HepG2 (cell line): ENCODE measurements at regions not wholly inside any gene's neighbourhood (a gene's known extent, or its start where the extent isn't known, plus 50 kb on each side); places are given as distances from the start of the nearest gene placed in this dataset.

Source experiments
- ATAC-seq: fragments of 200-7000 bp; cut with Tn5 transposase; 3 replicates; pipeline ENCODE4 v1.9.1; 2020; ENCODE audit warnings: mild to moderate bottlenecking, moderate library complexity
- BruUV-seq: library from RNA; stranded (reverse); fragments of 400-500 nt; replicated peaks from 2 replicates; lab custom pipeline; 2021; lab: Mats Ljungman, UMichigan
- CTCF ChIA-PET: fragments of 300-600 bp; formaldehyde crosslinking; extraction: SDS; loops from one replicate; lab custom pipeline; 2021; ENCODE audit warnings: low total read pairs, inconsistent platforms, low intra/inter-chr PET ratio; lab: Yijun Ruan, JAX
- POLR2A ChIA-PET: fragments of 350-600 bp; sonication (Branson Sonifier 250); formaldehyde crosslinking; loops from one replicate; lab custom pipeline; 2020; ENCODE audit warnings: antibody characterized with exemption, inconsistent platforms; lab: Yijun Ruan, JAX
- DNase-seq: peaks from one replicate; pipeline ENCODE4 v3.0.0-alpha.2; 2015; ENCODE audit warnings: low spot score
- FAIRE-seq: peaks from 3 replicates; lab custom pipeline; 2011; peaks lifted over from hg19 to GRCh38; lab: Jason Lieb, UNC
- H2AFZ ChIP-seq: one replicate; pipeline ENCODE4 v1.6.1; 2011; ENCODE audit warnings: low read length, inconsistent platforms
- H3K27ac ChIP-seq: fragments of 300-600 bp; 3 replicates; pipeline ENCODE4 v1.8.0; 2011; ENCODE audit warnings: mixed run types, mild to moderate bottlenecking, mixed read lengths, low read length, inconsistent platforms; ENCODE audit not compliant: insufficient read depth; ENCODE audit errors: extremely low read length
- H3K27me3 ChIP-seq, 2 experiments: fragments of 200-600 bp in 1 of 2; 2 replicates in 1 of 2; 3 replicates in 1 of 2; pipeline versions ENCODE4 v1.6.0 to v1.8.0; 2011; ENCODE audit warnings: low read length in 2 of 2, mild to moderate bottlenecking in 2 of 2, moderate library complexity in 2 of 2, inconsistent platforms in 1 of 2; ENCODE audit not compliant: insufficient read depth in 2 of 2, control insufficient read depth in 1 of 2
- H3K36me3 ChIP-seq, 2 experiments: fragments of 200-600 bp in 1 of 2; replicated peaks in 1 of 2; 2 replicates in 1 of 2; 3 replicates in 1 of 2; pipeline versions ENCODE4 v1.5.1 to v1.8.0; 2011; ENCODE audit warnings: low read length in 2 of 2, inconsistent platforms in 1 of 2; ENCODE audit not compliant: insufficient read depth in 2 of 2, control insufficient read depth in 1 of 2
- H3K4me1 ChIP-seq: 2 replicates; pipeline ENCODE4 v1.5.1; 2012; ENCODE audit warnings: low read length, inconsistent platforms; ENCODE audit not compliant: insufficient read depth
- H3K4me2 ChIP-seq: 2 replicates; pipeline ENCODE4 v1.6.0; 2011; ENCODE audit warnings: low read depth, low read length, inconsistent platforms
- H3K4me3 ChIP-seq, 3 experiments: fragments of 200-600 bp in 1 of 3; sonication (generic), shearing (Covaris generic) in 1 of 3; replicated peaks in 1 of 3; 2 replicates each; pipeline ENCODE4 v1.5.1; 2011 to 2016; ENCODE audit warnings: low read length in 3 of 3, inconsistent platforms in 2 of 3, low read depth in 2 of 3, mild to moderate bottlenecking in 2 of 3, control low read depth in 1 of 3, mixed read lengths in 1 of 3; ENCODE audit not compliant: insufficient read depth in 1 of 3
- H3K79me2 ChIP-seq: one replicate; pipeline ENCODE4 v1.6.1; 2011; ENCODE audit warnings: low read length, inconsistent platforms; ENCODE audit not compliant: insufficient read depth
- H3K9ac ChIP-seq: 2 replicates; pipeline ENCODE4 v1.6.0; 2011; ENCODE audit warnings: mild to moderate bottlenecking, low read depth, low read length, inconsistent platforms; ENCODE audit not compliant: insufficient read depth
- H3K9me3 ChIP-seq: 2 replicates; pipeline ENCODE4 v1.5.1; 2012; ENCODE audit warnings: mild to moderate bottlenecking, low read length
- H4K20me1 ChIP-seq: 2 replicates; pipeline ENCODE4 v1.6.0; 2011; ENCODE audit warnings: inconsistent platforms, mild to moderate bottlenecking, low read length, moderate library complexity; ENCODE audit not compliant: insufficient read depth
- PHF5A ChIP-seq: IDR thresholded peaks from one replicate; pipeline ENCODE4 v1.6.1; 2018; ENCODE audit warnings: low read depth, missing genetic modification reagents; ENCODE audit not compliant: unreplicated experiment
- RELA ChIP-seq: sonication (generic); formaldehyde crosslinking; IDR thresholded peaks from 2 replicates; pipeline ENCODE4 v1.4.0; 2020; ENCODE audit warnings: missing genetic modification reagents
- RORA ChIP-seq: sonication (generic); formaldehyde crosslinking; IDR thresholded peaks from 2 replicates; pipeline ENCODE4 v1.5.0; 2020; ENCODE audit warnings: mild to moderate bottlenecking, missing genetic modification reagents, moderate library complexity
- SALL1 ChIP-seq: sonication (generic); formaldehyde crosslinking; IDR thresholded peaks from 2 replicates; pipeline ENCODE4 v1.8.0; 2022; ENCODE audit warnings: mild to moderate bottlenecking, missing genetic modification reagents
- THYN1 ChIP-seq: sonication (generic); formaldehyde crosslinking; IDR thresholded peaks from 2 replicates; pipeline ENCODE4 v1.8.1; 2023; ENCODE audit warnings: low read depth, mild to moderate bottlenecking, moderate library complexity, missing genetic modification reagents, borderline replicate concordance
- ZNF543 ChIP-seq: sonication (generic); formaldehyde crosslinking; IDR thresholded peaks from 2 replicates; pipeline ENCODE4 v1.4.0; 2020; ENCODE audit warnings: mild to moderate bottlenecking, missing genetic modification reagents
- ZNF678 ChIP-seq: sonication (generic); formaldehyde crosslinking; IDR thresholded peaks from 2 replicates; pipeline ENCODE4 v1.4.0; 2020; ENCODE audit warnings: mild to moderate bottlenecking, missing genetic modification reagents
- WGBS: methylation state at CpG from one replicate; pipeline ENCODE4 v1.1.6; 2017; ENCODE audit warnings: low lambda C conversion rate; 5-methylcytosine and 5-hydroxymethylcytosine counted together
- in situ Hi-C: cut with HindIII; loops from 2 replicates; pipeline ENCODE4 v1.10.0; 2017; ENCODE audit warnings: low pct_unique_long_range_greater_than_20kb; ENCODE audit not compliant: extremely low pct_ligation_motif_present
- intact Hi-C: fragments of 100-400 bp; cut with micrococcal nuclease; formaldehyde crosslinking; loops from one replicate; pipeline ENCODE4 v1.10.0; 2022; ENCODE audit not compliant: unreplicated experiment
- TF ChIP-seq, protein P1 (sequence below): sonication (generic); formaldehyde crosslinking; IDR thresholded peaks from 2 replicates; pipeline ENCODE4 v1.4.0; 2020; ENCODE audit warnings: missing genetic modification reagents, borderline replicate concordance
- TF ChIP-seq, protein P2 (sequence below): sonication (generic); formaldehyde crosslinking; IDR thresholded peaks from 2 replicates; pipeline ENCODE4 v1.4.0; 2020; ENCODE audit warnings: missing genetic modification reagents, borderline replicate concordance
- TF ChIP-seq, protein P3 (sequence below): sonication (generic); formaldehyde crosslinking; conservative IDR thresholded peaks from 2 replicates; pipeline ENCODE4 v1.8.0; 2022; ENCODE audit warnings: missing genetic modification reagents
- TF ChIP-seq, protein P4 (sequence below): sonication (generic); formaldehyde crosslinking; conservative IDR thresholded peaks from 2 replicates; pipeline ENCODE4 v1.8.0; 2022; ENCODE audit warnings: mild to moderate bottlenecking, moderate library complexity, missing genetic modification reagents

DNA sequence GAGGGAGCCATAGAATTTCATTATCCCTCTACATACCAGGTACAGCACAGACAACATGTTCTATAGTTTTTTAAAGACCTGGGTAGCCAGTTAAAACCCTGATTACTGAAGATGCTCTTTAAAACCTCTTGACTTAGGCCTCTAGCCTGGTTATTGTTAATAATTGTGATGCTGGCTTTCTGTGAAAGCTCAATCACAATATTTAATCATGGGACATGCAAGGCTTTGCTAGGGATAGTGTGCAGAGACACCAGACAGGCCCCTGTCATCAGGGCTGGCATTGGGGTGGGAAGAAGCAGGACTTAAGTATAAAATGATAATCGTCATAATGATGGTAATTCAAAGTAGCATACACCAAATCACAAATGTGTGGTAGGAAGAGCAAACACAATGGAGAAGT, 274.4 kb downstream of the PTBP2 start (continued):
- TF ChIP-seq, protein P1, sequence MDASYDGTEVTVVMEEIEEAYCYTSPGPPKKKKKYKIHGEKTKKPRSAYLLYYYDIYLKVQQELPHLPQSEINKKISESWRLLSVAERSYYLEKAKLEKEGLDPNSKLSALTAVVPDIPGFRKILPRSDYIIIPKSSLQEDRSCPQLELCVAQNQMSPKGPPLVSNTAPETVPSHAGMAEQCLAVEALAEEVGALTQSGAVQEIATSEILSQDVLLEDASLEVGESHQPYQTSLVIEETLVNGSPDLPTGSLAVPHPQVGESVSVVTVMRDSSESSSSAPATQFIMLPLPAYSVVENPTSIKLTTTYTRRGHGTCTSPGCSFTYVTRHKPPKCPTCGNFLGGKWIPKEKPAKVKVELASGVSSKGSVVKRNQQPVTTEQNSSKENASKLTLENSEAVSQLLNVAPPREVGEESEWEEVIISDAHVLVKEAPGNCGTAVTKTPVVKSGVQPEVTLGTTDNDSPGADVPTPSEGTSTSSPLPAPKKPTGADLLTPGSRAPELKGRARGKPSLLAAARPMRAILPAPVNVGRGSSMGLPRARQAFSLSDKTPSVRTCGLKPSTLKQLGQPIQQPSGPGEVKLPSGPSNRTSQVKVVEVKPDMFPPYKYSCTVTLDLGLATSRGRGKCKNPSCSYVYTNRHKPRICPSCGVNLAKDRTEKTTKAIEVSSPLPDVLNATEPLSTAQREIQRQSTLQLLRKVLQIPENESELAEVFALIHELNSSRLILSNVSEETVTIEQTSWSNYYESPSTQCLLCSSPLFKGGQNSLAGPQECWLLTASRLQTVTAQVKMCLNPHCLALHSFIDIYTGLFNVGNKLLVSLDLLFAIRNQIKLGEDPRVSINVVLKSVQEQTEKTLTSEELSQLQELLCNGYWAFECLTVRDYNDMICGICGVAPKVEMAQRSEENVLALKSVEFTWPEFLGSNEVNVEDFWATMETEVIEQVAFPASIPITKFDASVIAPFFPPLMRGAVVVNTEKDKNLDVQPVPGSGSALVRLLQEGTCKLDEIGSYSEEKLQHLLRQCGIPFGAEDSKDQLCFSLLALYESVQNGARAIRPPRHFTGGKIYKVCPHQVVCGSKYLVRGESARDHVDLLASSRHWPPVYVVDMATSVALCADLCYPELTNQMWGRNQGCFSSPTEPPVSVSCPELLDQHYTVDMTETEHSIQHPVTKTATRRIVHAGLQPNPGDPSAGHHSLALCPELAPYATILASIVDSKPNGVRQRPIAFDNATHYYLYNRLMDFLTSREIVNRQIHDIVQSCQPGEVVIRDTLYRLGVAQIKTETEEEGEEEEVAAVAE: no peak
- TF ChIP-seq, protein P2, sequence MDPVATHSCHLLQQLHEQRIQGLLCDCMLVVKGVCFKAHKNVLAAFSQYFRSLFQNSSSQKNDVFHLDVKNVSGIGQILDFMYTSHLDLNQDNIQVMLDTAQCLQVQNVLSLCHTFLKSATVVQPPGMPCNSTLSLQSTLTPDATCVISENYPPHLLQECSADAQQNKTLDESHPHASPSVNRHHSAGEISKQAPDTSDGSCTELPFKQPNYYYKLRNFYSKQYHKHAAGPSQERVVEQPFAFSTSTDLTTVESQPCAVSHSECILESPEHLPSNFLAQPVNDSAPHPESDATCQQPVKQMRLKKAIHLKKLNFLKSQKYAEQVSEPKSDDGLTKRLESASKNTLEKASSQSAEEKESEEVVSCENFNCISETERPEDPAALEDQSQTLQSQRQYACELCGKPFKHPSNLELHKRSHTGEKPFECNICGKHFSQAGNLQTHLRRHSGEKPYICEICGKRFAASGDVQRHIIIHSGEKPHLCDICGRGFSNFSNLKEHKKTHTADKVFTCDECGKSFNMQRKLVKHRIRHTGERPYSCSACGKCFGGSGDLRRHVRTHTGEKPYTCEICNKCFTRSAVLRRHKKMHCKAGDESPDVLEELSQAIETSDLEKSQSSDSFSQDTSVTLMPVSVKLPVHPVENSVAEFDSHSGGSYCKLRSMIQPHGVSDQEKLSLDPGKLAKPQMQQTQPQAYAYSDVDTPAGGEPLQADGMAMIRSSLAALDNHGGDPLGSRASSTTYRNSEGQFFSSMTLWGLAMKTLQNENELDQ (CRISPR knock-in tag): no peak

DNA sequence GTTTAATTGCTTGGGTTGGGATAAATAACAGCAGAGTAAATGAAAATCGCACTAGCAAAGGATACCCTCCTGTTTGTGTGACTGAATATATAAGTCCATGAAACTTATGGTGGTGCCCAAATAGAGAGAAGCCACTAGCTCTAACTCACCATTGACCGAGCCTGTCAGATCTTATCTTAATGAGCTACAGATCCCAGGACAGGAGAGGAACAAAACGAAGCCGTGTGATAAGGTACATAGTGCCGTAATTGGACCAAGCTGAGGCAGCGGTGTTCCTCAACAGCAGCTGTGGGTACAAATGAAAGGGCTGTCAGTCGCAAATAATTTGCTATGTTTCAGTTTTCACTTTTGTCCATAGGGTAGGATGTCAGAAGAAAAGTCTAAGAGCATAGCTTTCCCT, 276.1 kb downstream of the PTBP2 start:
- in situ Hi-C loops: no loop called here
- H3K9ac ChIP-seq: no peak overlapping the region
- no peaks in the 10 kb centered on the region for H3K36me3 ChIP-seq
- no peak overlapping the region for H3K4me2 ChIP-seq
- intact Hi-C loops: no loop called here
- no peak overlapping the region for H2AFZ ChIP-seq
- ChIA-PET POLR2A (no interaction called here), CTCF (no interaction called here)
- DNase-seq: no peak
- no TSS peak for BruUV-seq
- no peak for FAIRE-seq
- no peak overlapping the region for H3K27ac ChIP-seq
- no peaks in the 10 kb centered on the region for H3K27me3 ChIP-seq
- H3K79me2 ChIP-seq: no peaks in the 10 kb centered on the region
- no peaks in the 10 kb centered on the region for H3K4me1 ChIP-seq
- no peak overlapping the region for H3K4me3 ChIP-seq
- H3K9me3 ChIP-seq: no peaks in the 10 kb centered on the region
- ATAC-seq: no peak
- no peaks in the 10 kb centered on the region for H4K20me1 ChIP-seq
- WGBS: 4% methylated on average over 5 of the region's 7 CpGs
- TF ChIP-seq PHF5A (CRISPR knock-in tag): no peak
- TF ChIP-seq, protein P3, sequence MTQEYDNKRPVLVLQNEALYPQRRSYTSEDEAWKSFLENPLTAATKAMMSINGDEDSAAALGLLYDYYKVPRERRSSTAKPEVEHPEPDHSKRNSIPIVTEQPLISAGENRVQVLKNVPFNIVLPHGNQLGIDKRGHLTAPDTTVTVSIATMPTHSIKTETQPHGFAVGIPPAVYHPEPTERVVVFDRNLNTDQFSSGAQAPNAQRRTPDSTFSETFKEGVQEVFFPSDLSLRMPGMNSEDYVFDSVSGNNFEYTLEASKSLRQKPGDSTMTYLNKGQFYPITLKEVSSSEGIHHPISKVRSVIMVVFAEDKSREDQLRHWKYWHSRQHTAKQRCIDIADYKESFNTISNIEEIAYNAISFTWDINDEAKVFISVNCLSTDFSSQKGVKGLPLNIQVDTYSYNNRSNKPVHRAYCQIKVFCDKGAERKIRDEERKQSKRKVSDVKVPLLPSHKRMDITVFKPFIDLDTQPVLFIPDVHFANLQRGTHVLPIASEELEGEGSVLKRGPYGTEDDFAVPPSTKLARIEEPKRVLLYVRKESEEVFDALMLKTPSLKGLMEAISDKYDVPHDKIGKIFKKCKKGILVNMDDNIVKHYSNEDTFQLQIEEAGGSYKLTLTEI (CRISPR knock-in tag): no peak
- no peak for TF ChIP-seq ZNF543 (CRISPR knock-in tag)
- TF ChIP-seq THYN1 (CRISPR knock-in tag): no peak
- TF ChIP-seq RELA (CRISPR knock-in tag): no peak
- TF ChIP-seq, protein P4, sequence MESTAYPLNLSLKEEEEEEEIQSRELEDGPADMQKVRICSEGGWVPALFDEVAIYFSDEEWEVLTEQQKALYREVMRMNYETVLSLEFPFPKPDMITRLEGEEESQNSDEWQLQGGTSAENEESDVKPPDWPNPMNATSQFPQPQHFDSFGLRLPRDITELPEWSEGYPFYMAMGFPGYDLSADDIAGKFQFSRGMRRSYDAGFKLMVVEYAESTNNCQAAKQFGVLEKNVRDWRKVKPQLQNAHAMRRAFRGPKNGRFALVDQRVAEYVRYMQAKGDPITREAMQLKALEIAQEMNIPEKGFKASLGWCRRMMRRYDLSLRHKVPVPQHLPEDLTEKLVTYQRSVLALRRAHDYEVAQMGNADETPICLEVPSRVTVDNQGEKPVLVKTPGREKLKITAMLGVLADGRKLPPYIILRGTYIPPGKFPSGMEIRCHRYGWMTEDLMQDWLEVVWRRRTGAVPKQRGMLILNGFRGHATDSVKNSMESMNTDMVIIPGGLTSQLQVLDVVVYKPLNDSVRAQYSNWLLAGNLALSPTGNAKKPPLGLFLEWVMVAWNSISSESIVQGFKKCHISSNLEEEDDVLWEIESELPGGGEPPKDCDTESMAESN (CRISPR knock-in tag): no peak
- no peak for TF ChIP-seq RORA
- no peak for TF ChIP-seq SALL1
- no peak for TF ChIP-seq ZNF678 (CRISPR knock-in tag)
